HG03039 (cell line): ENCODE measurements at regions not wholly inside any gene's neighbourhood (a gene's known extent, or its start where the extent isn't known, plus 50 kb on each side); places are given as distances from the start of the nearest gene placed in this dataset.
A peak's percentile ranks its signal among the peaks of the same experiment; 100 is the strongest.
"Not testable (repeated sequence)": the region's sequence is repeated elsewhere in the genome, so short reads cannot be mapped to it uniquely, and the experiment has no call there.

Experiments used
- ATAC-seq: cut with Tn5 transposase; IDR thresholded peaks from one replicate; pipeline ENCODE4 v1.9.1; 2021; ENCODE audit warnings: mild to moderate bottlenecking, moderate library complexity; ENCODE audit not compliant: unreplicated experiment

GRCh38 chr6:144353871-144354314 is 68.8 kb downstream of the UTRN start:
- peak; percentile 73 for ATAC-seq

- ATAC-seq, result no peak
Measured at GRCh38 chr6:144359783-144360182, 74.6 kb downstream of the UTRN start.

- ATAC-seq, result no peak
Measured at GRCh38 chr6:144360401-144360800, 75.3 kb downstream of the UTRN start.

- no peak for ATAC-seq
Measured at GRCh38 chr6:144361016-144361415, 75.9 kb downstream of the UTRN start.

- no peak for ATAC-seq
Measured at GRCh38 chr6:144362042-144363018, 77.2 kb downstream of the UTRN start.

- ATAC-seq, result no peak
Measured at GRCh38 chr6:144364208-144364720, 79.1 kb downstream of the UTRN start.

GRCh38 chr6:144364782-144365181 is 79.6 kb downstream of the UTRN start:
- no peak for ATAC-seq

GRCh38 chr6:144365271-144365670 is 80.1 kb downstream of the UTRN start:
- no peak for ATAC-seq

- not testable (repeated sequence) for ATAC-seq
Measured at GRCh38 chr6:144369696-144370095, 84.6 kb downstream of the UTRN start.

GRCh38 chr6:144372116-144372515 is 87.0 kb downstream of the UTRN start:
- ATAC-seq, result no peak

GRCh38 chr6:144372611-144373594 is 87.8 kb downstream of the UTRN start:
- ATAC-seq, result no peak

- not testable (repeated sequence) for ATAC-seq
Measured at GRCh38 chr6:144374525-144374924, 89.4 kb downstream of the UTRN start.

GRCh38 chr6:144377586-144378210 is 92.6 kb downstream of the UTRN start:
- no peak for ATAC-seq

GRCh38 chr6:144378437-144378836 is 93.3 kb downstream of the UTRN start:
- ATAC-seq, result no peak

- ATAC-seq, result no peak
Measured at GRCh38 chr6:144379356-144379755, 94.2 kb downstream of the UTRN start.

GRCh38 chr6:144381499-144381898 is 96.4 kb downstream of the UTRN start:
- not testable (repeated sequence) for ATAC-seq

- no peak for ATAC-seq
Measured at GRCh38 chr6:144383336-144383735, 98.2 kb downstream of the UTRN start.

GRCh38 chr6:144384427-144384826 is 99.3 kb downstream of the UTRN start:
- no peak for ATAC-seq

GRCh38 chr6:144389474-144389873 is 104.3 kb downstream of the UTRN start:
- ATAC-seq, result not testable (repeated sequence)

- ATAC-seq, result no peak
Measured at GRCh38 chr6:144390202-144390601, 105.1 kb downstream of the UTRN start.

- no peak for ATAC-seq
Measured at GRCh38 chr6:144390886-144391285, 105.8 kb downstream of the UTRN start.
